ENCODE measurements at regions not wholly inside any gene's neighbourhood (a gene's known extent, or its start where the extent isn't known, plus 50 kb on each side); places are given as distances from the start of the nearest gene placed in this dataset.

- no peaks in the 10 kb centered on the region for H3K9me3 ChIP-seq
- no peaks in the 10 kb centered on the region for H3K36me3 ChIP-seq
- no peaks in the 10 kb centered on the region for H3K4me1 ChIP-seq (ENCODE audit: control insufficient read depth in 1 of 2, insufficient read depth in 1 of 2, low read depth in 1 of 2, low read length in 1 of 2)
- no peaks in the 10 kb centered on the region for H3K27me3 ChIP-seq
- no peak overlapping the region for H3K27ac ChIP-seq
- no peak overlapping the region for H3K4me3 ChIP-seq (ENCODE audit: low read depth in 1 of 2, low read length in 1 of 2)
- TF ChIP-seq, protein P1, sequence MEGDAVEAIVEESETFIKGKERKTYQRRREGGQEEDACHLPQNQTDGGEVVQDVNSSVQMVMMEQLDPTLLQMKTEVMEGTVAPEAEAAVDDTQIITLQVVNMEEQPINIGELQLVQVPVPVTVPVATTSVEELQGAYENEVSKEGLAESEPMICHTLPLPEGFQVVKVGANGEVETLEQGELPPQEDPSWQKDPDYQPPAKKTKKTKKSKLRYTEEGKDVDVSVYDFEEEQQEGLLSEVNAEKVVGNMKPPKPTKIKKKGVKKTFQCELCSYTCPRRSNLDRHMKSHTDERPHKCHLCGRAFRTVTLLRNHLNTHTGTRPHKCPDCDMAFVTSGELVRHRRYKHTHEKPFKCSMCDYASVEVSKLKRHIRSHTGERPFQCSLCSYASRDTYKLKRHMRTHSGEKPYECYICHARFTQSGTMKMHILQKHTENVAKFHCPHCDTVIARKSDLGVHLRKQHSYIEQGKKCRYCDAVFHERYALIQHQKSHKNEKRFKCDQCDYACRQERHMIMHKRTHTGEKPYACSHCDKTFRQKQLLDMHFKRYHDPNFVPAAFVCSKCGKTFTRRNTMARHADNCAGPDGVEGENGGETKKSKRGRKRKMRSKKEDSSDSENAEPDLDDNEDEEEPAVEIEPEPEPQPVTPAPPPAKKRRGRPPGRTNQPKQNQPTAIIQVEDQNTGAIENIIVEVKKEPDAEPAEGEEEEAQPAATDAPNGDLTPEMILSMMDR (IDR thresholded peaks at IDR 0.05): no peak
Observed at GRCh38 chr7:11895337-11895736, 63.3 kb upstream of the THSD7A start.

DNA sequence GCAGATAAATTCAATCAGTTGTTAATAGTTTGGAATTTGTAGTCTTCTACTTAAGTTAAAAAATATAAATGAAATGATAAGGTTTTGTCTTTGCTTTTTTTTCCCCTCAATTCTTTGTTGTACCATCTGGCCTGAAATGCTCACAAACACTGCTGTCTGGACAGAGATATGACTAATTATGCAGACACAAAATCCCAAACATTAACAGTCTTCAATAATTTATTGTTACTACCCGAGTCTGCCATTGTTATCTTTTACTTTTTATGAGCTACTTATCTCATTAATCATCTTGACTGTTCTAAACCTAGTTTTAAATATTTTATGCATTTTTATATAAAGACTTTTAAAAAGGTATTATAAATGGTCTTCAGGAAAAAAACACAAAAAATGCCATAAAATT, 64.7 kb upstream of the THSD7A start:
- Histone ChIP-seq H3K4me1 (ENCODE audit: control insufficient read depth in 1 of 2, insufficient read depth in 1 of 2, low read depth in 1 of 2, low read length in 1 of 2) (no peaks in the 10 kb centered on the region), H3K27me3 (no peaks in the 10 kb centered on the region), H3K4me3 (ENCODE audit: low read depth in 1 of 2, low read length in 1 of 2) (no peak overlapping the region), H3K9me3 (no peaks in the 10 kb centered on the region), H3K27ac (no peak overlapping the region), H3K36me3 (no peaks in the 10 kb centered on the region)
- TF ChIP-seq, protein P1 (IDR thresholded peaks at IDR 0.05): no peak

DNA sequence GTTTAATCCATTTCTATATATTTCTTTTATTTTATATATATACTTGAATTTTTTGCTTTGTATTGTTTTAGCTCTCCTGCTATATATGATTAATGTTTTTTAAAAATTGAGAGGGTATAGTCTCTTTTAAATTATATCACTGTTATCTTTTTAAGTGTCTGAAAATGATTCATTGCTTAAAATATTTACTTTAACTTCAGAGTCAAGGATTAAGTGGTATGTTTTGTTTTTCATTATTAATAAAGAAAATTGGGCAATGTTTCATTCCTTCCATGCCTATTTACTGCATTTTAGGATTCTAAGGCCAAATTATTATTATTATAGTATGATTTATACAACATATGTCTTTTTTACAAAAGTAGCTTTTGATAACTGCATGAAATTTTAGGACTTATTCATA, 67.2 kb upstream of the THSD7A start:
- Histone ChIP-seq H3K4me1 (ENCODE audit: control insufficient read depth in 1 of 2, insufficient read depth in 1 of 2, low read depth in 1 of 2, low read length in 1 of 2) (no peaks in the 10 kb centered on the region), H3K4me3 (ENCODE audit: low read depth in 1 of 2, low read length in 1 of 2) (no peak overlapping the region), H3K27me3 (no peaks in the 10 kb centered on the region), H3K9me3 (no peaks in the 10 kb centered on the region), H3K36me3 (no peaks in the 10 kb centered on the region), H3K27ac (no peak overlapping the region)
- TF ChIP-seq, protein P1 (IDR thresholded peaks at IDR 0.05): no peak

DNA sequence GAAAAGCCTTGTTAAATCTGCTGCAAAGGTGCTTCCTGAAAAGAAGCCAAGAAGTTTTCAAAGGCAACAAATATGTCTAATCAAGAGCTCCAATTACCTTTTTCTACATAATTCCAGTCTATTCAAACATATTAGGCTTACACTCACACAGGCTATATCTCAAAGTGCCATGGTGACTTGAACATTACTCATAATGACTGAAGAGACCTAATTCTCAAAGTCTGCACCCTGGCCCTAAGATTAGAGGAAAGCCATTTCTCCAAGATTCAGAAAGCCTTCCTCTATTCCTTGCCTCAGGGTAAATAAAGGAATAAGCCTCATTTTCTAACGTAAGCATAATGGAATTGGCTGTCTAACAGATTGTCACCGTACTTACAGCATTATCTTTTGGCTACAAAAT, 78.3 kb upstream of the THSD7A start:
- Histone ChIP-seq H3K27me3 (no peaks in the 10 kb centered on the region), H3K27ac (no peak overlapping the region), H3K36me3 (no peaks in the 10 kb centered on the region), H3K4me3 (ENCODE audit: low read depth in 1 of 2, low read length in 1 of 2) (no peak overlapping the region), H3K9me3 (peaks cover 7% of the 10 kb centered on the region), H3K4me1 (ENCODE audit: control insufficient read depth in 1 of 2, insufficient read depth in 1 of 2, low read depth in 1 of 2, low read length in 1 of 2) (no peaks in the 10 kb centered on the region)
- TF ChIP-seq, protein P1 (IDR thresholded peaks at IDR 0.05): no peak

GRCh38 chr7:11911900-11912299, 79.9 kb upstream of the THSD7A start:
- peaks cover 7% of the 10 kb centered on the region for H3K9me3 ChIP-seq
- H3K27me3 ChIP-seq: no peaks in the 10 kb centered on the region
- H3K27ac ChIP-seq: no peak overlapping the region
- H3K4me3 ChIP-seq (ENCODE audit: low read depth in 1 of 2, low read length in 1 of 2): no peak overlapping the region
- no peaks in the 10 kb centered on the region for H3K36me3 ChIP-seq
- no peaks in the 10 kb centered on the region for H3K4me1 ChIP-seq (ENCODE audit: control insufficient read depth in 1 of 2, insufficient read depth in 1 of 2, low read depth in 1 of 2, low read length in 1 of 2)
- TF ChIP-seq, protein P1 (IDR thresholded peaks at IDR 0.05): no peak

GRCh38 chr7:11914645-11915044, 82.6 kb upstream of the THSD7A start:
- Histone ChIP-seq H3K9me3 (peaks cover 7% of the 10 kb centered on the region), H3K27me3 (no peaks in the 10 kb centered on the region), H3K4me3 (ENCODE audit: low read depth in 1 of 2, low read length in 1 of 2) (no peak overlapping the region), H3K36me3 (no peaks in the 10 kb centered on the region), H3K4me1 (ENCODE audit: control insufficient read depth in 1 of 2, insufficient read depth in 1 of 2, low read depth in 1 of 2, low read length in 1 of 2) (no peaks in the 10 kb centered on the region), H3K27ac (no peak overlapping the region)
- TF ChIP-seq, protein P1 (IDR thresholded peaks at IDR 0.05): no peak

All from neutrophil (primary cell).